Duodenal mucosa (tissue), 2 donors: ENCODE measurements at regions not wholly inside any gene's neighbourhood (a gene's known extent, or its start where the extent isn't known, plus 50 kb on each side); places are given as distances from the start of the nearest gene placed in this dataset.

Source experiments
- H3K27ac ChIP-seq: one replicate; pipeline ENCODE4 v1.7.0; 2013; ENCODE audit warnings: low read depth, low read length
- H3K27me3 ChIP-seq, 2 donors: one replicate each; pipeline ENCODE4 v1.7.0; 2013; ENCODE audit warnings: low read length in 2 of 2, control low read depth in 1 of 2; ENCODE audit not compliant: insufficient read depth in 2 of 2, control insufficient read depth in 1 of 2
- H3K36me3 ChIP-seq, 2 donors: one replicate each; pipeline ENCODE4 v1.7.0; 2013; ENCODE audit warnings: low read length in 2 of 2, control low read depth in 1 of 2; ENCODE audit not compliant: insufficient read depth in 2 of 2, control insufficient read depth in 1 of 2
- H3K4me1 ChIP-seq, 2 donors: one replicate each; pipeline ENCODE4 v1.7.0; 2013; ENCODE audit warnings: low read length in 2 of 2, control low read depth in 1 of 2; ENCODE audit not compliant: insufficient read depth in 2 of 2, control insufficient read depth in 1 of 2
- H3K4me3 ChIP-seq, 2 donors: one replicate each; pipeline ENCODE4 v1.7.0; 2013; ENCODE audit warnings: low read length in 2 of 2, low read depth in 1 of 2
- H3K9ac ChIP-seq, 2 donors: one replicate each; pipeline ENCODE4 v1.7.0; 2013; ENCODE audit warnings: low read length in 2 of 2, low read depth in 1 of 2
- H3K9me3 ChIP-seq, 2 donors: one replicate each; pipeline ENCODE4 v1.7.0; 2013; ENCODE audit warnings: low read length in 2 of 2, control low read depth in 1 of 2; ENCODE audit not compliant: control insufficient read depth in 1 of 2

- Histone ChIP-seq H3K4me1 (no peaks in the 10 kb centered on the region), H3K27me3 (no peaks in the 10 kb centered on the region), H3K9me3 (no peaks in the 10 kb centered on the region), H3K27ac (no peak overlapping the region), H3K36me3 (no peaks in the 10 kb centered on the region), H3K9ac (no peak overlapping the region), H3K4me3 (no peak overlapping the region)
Measured at GRCh38 chr2:57907411-57907810, 139.2 kb upstream of the VRK2 start.

- Histone ChIP-seq H3K9ac (no peak overlapping the region), H3K4me3 (no peak overlapping the region), H3K4me1 (no peaks in the 10 kb centered on the region), H3K36me3 (no peaks in the 10 kb centered on the region), H3K27ac (no peak overlapping the region), H3K9me3 (no peaks in the 10 kb centered on the region), H3K27me3 (no peaks in the 10 kb centered on the region)
Measured at GRCh38 chr2:57908736-57909161, 137.9 kb upstream of the VRK2 start.

GRCh38 chr2:57918126-57918525 is 128.5 kb upstream of the VRK2 start:
- Histone ChIP-seq H3K9me3 (no peaks in the 10 kb centered on the region), H3K4me1 (no peaks in the 10 kb centered on the region), H3K36me3 (no peaks in the 10 kb centered on the region), H3K27ac (no peak overlapping the region), H3K4me3 (no peak overlapping the region), H3K9ac (no peak overlapping the region), H3K27me3 (no peaks in the 10 kb centered on the region)

- Histone ChIP-seq H3K27me3 (no peaks in the 10 kb centered on the region), H3K9me3 (no peaks in the 10 kb centered on the region), H3K27ac (no peak overlapping the region), H3K4me1 (no peaks in the 10 kb centered on the region), H3K9ac (no peak overlapping the region), H3K36me3 (no peaks in the 10 kb centered on the region), H3K4me3 (no peak overlapping the region)
Measured at GRCh38 chr2:57920342-57920939, 126.2 kb upstream of the VRK2 start.

- Histone ChIP-seq H3K4me1 (no peaks in the 10 kb centered on the region), H3K36me3 (no peaks in the 10 kb centered on the region)
Measured at GRCh38 chr2:57934659-57935058, 111.9 kb upstream of the VRK2 start.

GRCh38 chr2:57936216-57936615 is 110.4 kb upstream of the VRK2 start:
- Histone ChIP-seq H3K9me3 (peaks cover 0 to 2% of the 10 kb centered on the region in 2 donors), H3K4me1 (no peaks in the 10 kb centered on the region), H3K27ac (no peak overlapping the region), H3K9ac (no peak overlapping the region), H3K4me3 (no peak overlapping the region), H3K27me3 (no peaks in the 10 kb centered on the region), H3K36me3 (no peaks in the 10 kb centered on the region)

More at GRCh38 chr2:57934659-57935058, 111.9 kb upstream of the VRK2 start:
- no peaks in the 10 kb centered on the region for H3K27me3 ChIP-seq
- H3K4me3 ChIP-seq: no peak overlapping the region
- peaks cover 0 to 2% of the 10 kb centered on the region in 2 donors for H3K9me3 ChIP-seq
- no peak overlapping the region for H3K9ac ChIP-seq
- H3K27ac ChIP-seq: no peak overlapping the region

GRCh38 chr2:57937456-57937855 is 109.2 kb upstream of the VRK2 start:
- Histone ChIP-seq H3K36me3 (no peaks in the 10 kb centered on the region), H3K9me3 (peaks cover 0 to 2% of the 10 kb centered on the region in 2 donors), H3K27ac (no peak overlapping the region), H3K27me3 (no peaks in the 10 kb centered on the region), H3K4me1 (no peaks in the 10 kb centered on the region), H3K4me3 (no peak overlapping the region), H3K9ac (no peak overlapping the region)

GRCh38 chr2:57941816-57942215 is 104.8 kb upstream of the VRK2 start:
- no peak overlapping the region for H3K27ac ChIP-seq
- H3K4me3 ChIP-seq: no peak overlapping the region
- H3K9ac ChIP-seq: no peak overlapping the region

GRCh38 chr2:57943315-57943714 is 103.3 kb upstream of the VRK2 start:
- Histone ChIP-seq H3K4me1 (no peaks in the 10 kb centered on the region), H3K36me3 (no peaks in the 10 kb centered on the region), H3K27me3 (no peaks in the 10 kb centered on the region), H3K27ac (no peak overlapping the region), H3K9me3 (no peaks in the 10 kb centered on the region), H3K4me3 (no peak overlapping the region), H3K9ac (no peak overlapping the region)

More at GRCh38 chr2:57941816-57942215, 104.8 kb upstream of the VRK2 start:
- Histone ChIP-seq H3K36me3 (no peaks in the 10 kb centered on the region), H3K27me3 (no peaks in the 10 kb centered on the region), H3K4me1 (no peaks in the 10 kb centered on the region), H3K9me3 (peaks cover 0 to under 1% of the 10 kb centered on the region in 2 donors)

- H3K4me3 ChIP-seq: no peak overlapping the region
- no peaks in the 10 kb centered on the region for H3K27me3 ChIP-seq
- no peaks in the 10 kb centered on the region for H3K36me3 ChIP-seq
- H3K9me3 ChIP-seq: no peaks in the 10 kb centered on the region
- no peaks in the 10 kb centered on the region for H3K4me1 ChIP-seq
- H3K9ac ChIP-seq: no peak overlapping the region
- no peak overlapping the region for H3K27ac ChIP-seq
Measured at GRCh38 chr2:57947398-57947797, 99.2 kb upstream of the VRK2 start.

- Histone ChIP-seq H3K9ac (no peak overlapping the region), H3K27ac (no peak overlapping the region), H3K4me1 (no peaks in the 10 kb centered on the region), H3K36me3 (no peaks in the 10 kb centered on the region), H3K4me3 (no peak overlapping the region), H3K27me3 (no peaks in the 10 kb centered on the region), H3K9me3 (no peaks in the 10 kb centered on the region)
Measured at GRCh38 chr2:57954020-57954419, 92.6 kb upstream of the VRK2 start.
